ENCODE measurements at regions not wholly inside any gene's neighbourhood (a gene's known extent, or its start where the extent isn't known, plus 50 kb on each side); places are given as distances from the start of the nearest gene placed in this dataset.
"Not testable (repeated sequence)": the region's sequence is repeated elsewhere in the genome, so short reads cannot be mapped to it uniquely, and the experiment has no call there.

DNA sequence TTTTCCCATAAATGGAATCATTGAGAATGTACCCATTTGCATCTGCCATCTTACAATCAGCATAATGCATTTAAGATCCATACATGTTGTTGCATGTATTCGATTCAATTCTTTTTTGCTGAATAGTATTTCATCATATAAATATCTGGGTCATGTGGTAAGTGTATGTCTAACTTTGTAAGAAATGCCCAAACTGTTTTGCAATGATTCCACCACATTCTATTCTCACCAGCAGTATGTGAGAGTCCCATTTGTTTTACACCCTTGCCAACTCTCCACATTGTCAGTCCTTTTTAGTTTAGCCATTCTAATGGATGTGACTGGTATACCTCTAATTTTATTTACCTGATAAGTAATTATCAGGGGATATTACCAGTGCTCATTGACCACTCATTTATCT, 115.8 kb upstream of the PBX1 start:
- no peak overlapping the region for H3K27ac Mint-ChIP-seq (ENCODE audit: unreplicated experiment)
- peaks cover 5% of the 10 kb centered on the region for H3K4me1 Mint-ChIP-seq (ENCODE audit: unreplicated experiment)
- H3K9me3 Mint-ChIP-seq (ENCODE audit: unreplicated experiment): no peaks in the 10 kb centered on the region
- H3K36me3 Mint-ChIP-seq (ENCODE audit: unreplicated experiment): no peaks in the 10 kb centered on the region
- TF ChIP-seq, protein P1, sequence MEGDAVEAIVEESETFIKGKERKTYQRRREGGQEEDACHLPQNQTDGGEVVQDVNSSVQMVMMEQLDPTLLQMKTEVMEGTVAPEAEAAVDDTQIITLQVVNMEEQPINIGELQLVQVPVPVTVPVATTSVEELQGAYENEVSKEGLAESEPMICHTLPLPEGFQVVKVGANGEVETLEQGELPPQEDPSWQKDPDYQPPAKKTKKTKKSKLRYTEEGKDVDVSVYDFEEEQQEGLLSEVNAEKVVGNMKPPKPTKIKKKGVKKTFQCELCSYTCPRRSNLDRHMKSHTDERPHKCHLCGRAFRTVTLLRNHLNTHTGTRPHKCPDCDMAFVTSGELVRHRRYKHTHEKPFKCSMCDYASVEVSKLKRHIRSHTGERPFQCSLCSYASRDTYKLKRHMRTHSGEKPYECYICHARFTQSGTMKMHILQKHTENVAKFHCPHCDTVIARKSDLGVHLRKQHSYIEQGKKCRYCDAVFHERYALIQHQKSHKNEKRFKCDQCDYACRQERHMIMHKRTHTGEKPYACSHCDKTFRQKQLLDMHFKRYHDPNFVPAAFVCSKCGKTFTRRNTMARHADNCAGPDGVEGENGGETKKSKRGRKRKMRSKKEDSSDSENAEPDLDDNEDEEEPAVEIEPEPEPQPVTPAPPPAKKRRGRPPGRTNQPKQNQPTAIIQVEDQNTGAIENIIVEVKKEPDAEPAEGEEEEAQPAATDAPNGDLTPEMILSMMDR (IDR thresholded peaks at IDR 0.05): no peak
- no peak for DNase-seq (ENCODE audit: extremely low spot score, unreplicated experiment)
- no peak overlapping the region for H3K4me3 Mint-ChIP-seq (ENCODE audit: unreplicated experiment)
- H3K27me3 Mint-ChIP-seq (ENCODE audit: unreplicated experiment): no peaks in the 10 kb centered on the region

DNA sequence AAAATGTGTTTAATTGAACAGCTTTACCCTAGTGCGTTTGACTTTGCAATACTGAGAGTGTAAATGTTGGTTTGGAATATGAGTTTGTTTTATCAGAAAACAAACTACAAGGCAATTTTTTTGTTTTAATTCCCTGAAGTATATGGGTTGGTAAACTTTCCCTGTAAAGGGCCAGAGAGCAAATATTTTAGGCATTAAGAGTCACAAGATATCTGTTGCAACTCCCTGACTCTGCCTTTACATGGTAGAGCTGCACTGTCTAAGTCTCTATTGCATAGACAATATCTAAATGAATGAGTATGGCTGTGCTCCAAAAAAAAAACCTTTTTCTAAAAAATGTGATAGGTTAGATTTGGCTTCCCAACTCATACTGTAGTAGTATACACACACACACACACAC, 115.1 kb upstream of the PBX1 start:
- Mint-ChIP-seq H3K27me3 (ENCODE audit: unreplicated experiment) (no peaks in the 10 kb centered on the region), H3K4me1 (ENCODE audit: unreplicated experiment) (peaks cover 5% of the 10 kb centered on the region), H3K36me3 (ENCODE audit: unreplicated experiment) (no peaks in the 10 kb centered on the region), H3K9me3 (ENCODE audit: unreplicated experiment) (no peaks in the 10 kb centered on the region), H3K27ac (ENCODE audit: unreplicated experiment) (no peak overlapping the region), H3K4me3 (ENCODE audit: unreplicated experiment) (no peak overlapping the region)
- DNase-seq (ENCODE audit: extremely low spot score, unreplicated experiment): no peak
- TF ChIP-seq, protein P1 (IDR thresholded peaks at IDR 0.05): no peak

DNA sequence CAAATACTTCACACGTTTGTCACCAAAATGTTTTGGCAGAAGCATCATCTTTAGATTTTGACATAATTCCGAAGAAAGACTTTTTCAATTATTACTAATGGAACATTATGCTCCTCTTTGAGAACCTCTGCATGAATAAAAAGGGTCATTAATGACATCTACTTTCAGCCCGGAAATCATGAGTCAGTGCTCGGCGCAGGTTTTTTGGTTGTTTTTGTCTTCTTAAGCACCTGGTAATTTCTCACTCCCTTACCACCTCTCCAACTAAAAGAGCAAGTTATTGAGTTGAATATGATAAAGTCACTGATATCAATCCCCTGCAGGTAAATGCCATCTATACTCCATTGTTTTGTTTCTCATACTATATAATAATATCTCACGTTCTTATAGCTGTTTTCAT, 113.0 kb upstream of the PBX1 start:
- no peak overlapping the region for H3K27ac Mint-ChIP-seq (ENCODE audit: unreplicated experiment)
- DNase-seq (ENCODE audit: extremely low spot score, unreplicated experiment): no peak
- TF ChIP-seq, protein P1 (IDR thresholded peaks at IDR 0.05): no peak
- no peaks in the 10 kb centered on the region for H3K9me3 Mint-ChIP-seq (ENCODE audit: unreplicated experiment)
- no peaks in the 10 kb centered on the region for H3K4me1 Mint-ChIP-seq (ENCODE audit: unreplicated experiment)
- H3K27me3 Mint-ChIP-seq (ENCODE audit: unreplicated experiment): no peaks in the 10 kb centered on the region
- H3K36me3 Mint-ChIP-seq (ENCODE audit: unreplicated experiment): no peaks in the 10 kb centered on the region
- H3K4me3 Mint-ChIP-seq (ENCODE audit: unreplicated experiment): no peak overlapping the region

DNA sequence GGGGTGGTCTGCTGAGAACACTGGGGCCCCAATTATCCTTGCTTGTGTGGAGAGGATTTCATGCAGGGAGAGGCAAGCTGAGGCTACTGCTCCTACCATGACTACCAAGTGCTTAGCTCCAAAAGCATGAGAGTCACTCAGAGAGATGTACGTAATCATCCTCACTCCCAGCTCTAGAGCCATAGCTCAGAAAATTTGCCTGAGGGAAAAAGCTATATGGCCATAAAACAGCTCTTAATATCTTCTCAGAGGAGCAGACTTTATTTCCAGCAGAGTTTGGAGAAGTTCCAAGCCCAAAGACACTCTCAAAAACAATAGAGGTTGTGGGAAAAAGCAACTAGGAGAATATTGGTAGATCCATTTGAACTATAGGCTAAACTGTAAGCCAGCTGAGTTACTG, 106.4 kb upstream of the PBX1 start:
- TF ChIP-seq, protein P1 (IDR thresholded peaks at IDR 0.05): no peak
- H3K36me3 Mint-ChIP-seq (ENCODE audit: unreplicated experiment): no peaks in the 10 kb centered on the region
- DNase-seq (ENCODE audit: extremely low spot score, unreplicated experiment): no peak

DNA sequence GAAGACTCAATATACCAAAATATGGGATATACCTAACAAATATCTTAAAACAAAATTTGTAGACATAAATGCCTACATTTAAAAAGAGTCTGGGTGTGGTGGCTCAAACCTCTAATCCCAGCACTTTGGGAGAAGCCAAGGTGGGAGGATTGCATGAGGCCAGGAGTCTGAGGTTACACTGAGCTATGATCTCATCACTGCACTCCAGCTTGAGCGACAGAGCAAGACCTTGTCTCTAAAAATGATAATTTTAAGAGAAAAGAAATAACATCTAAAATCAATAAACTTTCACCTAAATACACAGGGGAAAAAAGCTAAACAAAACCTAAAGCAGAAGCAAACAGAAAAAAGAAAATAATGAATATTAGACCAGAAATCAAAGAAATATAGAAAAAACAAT, 102.7 kb upstream of the PBX1 start:
- peaks cover 3% of the 10 kb centered on the region for H3K27me3 Mint-ChIP-seq (ENCODE audit: unreplicated experiment)
- no peak for DNase-seq (ENCODE audit: extremely low spot score, unreplicated experiment)
- H3K4me3 Mint-ChIP-seq (ENCODE audit: unreplicated experiment): no peak overlapping the region

More for the DNA sequence above, 106.4 kb upstream of the PBX1 start:
- Mint-ChIP-seq H3K4me1 (ENCODE audit: unreplicated experiment) (no peaks in the 10 kb centered on the region), H3K9me3 (ENCODE audit: unreplicated experiment) (peaks cover 4% of the 10 kb centered on the region), H3K27ac (ENCODE audit: unreplicated experiment) (no peak overlapping the region), H3K27me3 (ENCODE audit: unreplicated experiment) (peaks cover 3% of the 10 kb centered on the region), H3K4me3 (ENCODE audit: unreplicated experiment) (no peak overlapping the region)

DNA sequence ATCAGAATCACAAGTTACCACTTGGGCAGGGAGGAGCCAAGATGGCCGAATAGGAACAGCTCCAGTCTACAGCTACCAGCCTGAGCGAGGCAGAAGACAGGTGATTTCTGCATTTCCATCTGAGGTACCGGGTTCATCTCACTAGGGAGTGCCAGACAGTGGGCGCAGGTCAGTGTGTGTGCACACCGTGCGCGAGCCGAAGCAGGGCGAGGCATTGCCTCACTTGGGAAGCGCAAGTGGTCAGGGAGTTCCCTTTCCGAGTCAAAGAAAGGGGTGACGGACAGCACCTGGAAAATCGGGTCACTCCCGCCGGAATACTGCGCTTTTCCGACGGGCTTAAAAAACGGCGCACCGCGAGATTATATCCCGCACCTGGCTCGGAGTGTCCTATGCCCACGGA, 99.8 kb upstream of the PBX1 start:
- H3K27ac Mint-ChIP-seq (ENCODE audit: unreplicated experiment); H3K9me3 Mint-ChIP-seq (ENCODE audit: unreplicated experiment); H3K4me1 Mint-ChIP-seq (ENCODE audit: unreplicated experiment); H3K4me3 Mint-ChIP-seq (ENCODE audit: unreplicated experiment); DNase-seq (ENCODE audit: extremely low spot score, unreplicated experiment); H3K27me3 Mint-ChIP-seq (ENCODE audit: unreplicated experiment); H3K36me3 Mint-ChIP-seq (ENCODE audit: unreplicated experiment): not testable (repeated sequence)

More for the DNA sequence above, 102.7 kb upstream of the PBX1 start:
- H3K27ac Mint-ChIP-seq (ENCODE audit: unreplicated experiment): no peak overlapping the region
- H3K36me3 Mint-ChIP-seq (ENCODE audit: unreplicated experiment): no peaks in the 10 kb centered on the region
- no peaks in the 10 kb centered on the region for H3K4me1 Mint-ChIP-seq (ENCODE audit: unreplicated experiment)
- H3K9me3 Mint-ChIP-seq (ENCODE audit: unreplicated experiment): peaks cover 4% of the 10 kb centered on the region
- TF ChIP-seq, protein P1 (IDR thresholded peaks at IDR 0.05): no peak
